GM12878 (cell line): ENCODE measurements at regions not wholly inside any gene's neighbourhood (a gene's known extent, or its start where the extent isn't known, plus 50 kb on each side); places are given as distances from the start of the nearest gene placed in this dataset.

Experiments
- ATAC-seq: fragments of 200-7000 bp; cut with Tn5 transposase; 3 replicates; pipeline ENCODE4 v1.9.1; 2020; ENCODE audit warnings: mild to moderate bottlenecking, moderate library complexity
- BruUV-seq: library from RNA; stranded (reverse); fragments of 400-500 nt; replicated peaks from 2 replicates; lab custom pipeline; 2021; lab: Mats Ljungman, UMichigan
- CTCF ChIA-PET: fragments of 300-600 bp; sonication (Branson Sonifier 250); formaldehyde crosslinking; extraction: SDS; loops from one replicate; lab custom pipeline; 2021; ENCODE audit warnings: inconsistent platforms; lab: Yijun Ruan, JAX
- POLR2A ChIA-PET: fragments of 350-600 bp; formaldehyde crosslinking; extraction: SDS; loops from one replicate; lab custom pipeline; 2021; ENCODE audit warnings: inconsistent platforms; lab: Charles Lee
- RAD21 ChIA-PET: fragments of 300-600 bp; sonication (Branson Sonifier 250); formaldehyde crosslinking; loops from one replicate; lab custom pipeline; 2023; ENCODE audit warnings: antibody characterized with exemption; ENCODE audit not compliant: unreplicated experiment; lab: Charles Lee
- SMC1A ChIA-PET: fragments of 300-600 bp; sonication (Branson Sonifier 250); formaldehyde crosslinking; loops from one replicate; lab custom pipeline; 2023; ENCODE audit not compliant: unreplicated experiment, uncharacterized antibody; lab: Charles Lee
- DNase-seq: peaks from one replicate; pipeline ENCODE4 v3.0.0-alpha.2; 2011; ENCODE audit warnings: low read depth, low spot score
- FAIRE-seq: peaks from 3 replicates; lab custom pipeline; 2011; peaks lifted over from hg19 to GRCh38; lab: Jason Lieb, UNC
- H2AFZ ChIP-seq: 2 replicates; pipeline ENCODE4 v1.6.0; 2011; ENCODE audit warnings: low read depth, low read length, control low read depth; ENCODE audit not compliant: control insufficient read depth
- H3K27ac ChIP-seq: 2 replicates; pipeline ENCODE4 v1.5.1; 2011; ENCODE audit warnings: control low read depth; ENCODE audit not compliant: control insufficient read depth, insufficient read depth
- H3K27me3 ChIP-seq, 2 experiments: replicated peaks in 1 of 2; 2 replicates each; pipeline versions ENCODE4 v1.6.0 to v1.6.1; 2011; ENCODE audit warnings: low read length in 1 of 2; ENCODE audit not compliant: control insufficient read depth in 2 of 2, insufficient read depth in 2 of 2
- H3K36me3 ChIP-seq, 2 experiments: 2 replicates each; pipeline ENCODE4 v1.5.1; 2011; ENCODE audit warnings: low read length in 1 of 2; ENCODE audit not compliant: control insufficient read depth in 2 of 2, insufficient read depth in 2 of 2
- H3K4me1 ChIP-seq: 2 replicates; pipeline ENCODE4 v1.6.1; 2011; ENCODE audit warnings: mild to moderate bottlenecking, low read length, moderate library complexity, mixed read lengths; ENCODE audit not compliant: control insufficient read depth, insufficient read depth
- H3K4me2 ChIP-seq: 2 replicates; pipeline ENCODE4 v1.6.0; 2011; ENCODE audit warnings: control low read depth; ENCODE audit not compliant: control insufficient read depth, insufficient read depth
- H3K4me3 ChIP-seq: fragments of 200-600 bp; sonication (generic); 2 replicates; pipeline ENCODE4 v1.5.1; 2016
- H3K79me2 ChIP-seq: 2 replicates; pipeline ENCODE4 v1.6.0; 2011; ENCODE audit warnings: low read length; ENCODE audit not compliant: control insufficient read depth, insufficient read depth
- H3K9ac ChIP-seq: 2 replicates; pipeline ENCODE4 v1.8.0; 2011; ENCODE audit warnings: low read length, control low read depth, mixed read lengths; ENCODE audit not compliant: control insufficient read depth, insufficient read depth
- H3K9me3 ChIP-seq: replicated peaks from 3 replicates; pipeline ENCODE4 v1.5.1; 2011; ENCODE audit warnings: mild to moderate bottlenecking, low read length; ENCODE audit not compliant: control insufficient read depth, insufficient read depth
- H4K20me1 ChIP-seq: 2 replicates; pipeline ENCODE4 v1.6.0; 2011; ENCODE audit not compliant: control insufficient read depth, insufficient read depth
- ASH2L ChIP-seq: fragments of 300-600, 200-600 bp; sonication (generic); IDR thresholded peaks from 2 replicates; pipeline ENCODE4 v1.6.1; 2017; ENCODE audit warnings: low read depth, mild to moderate bottlenecking, borderline replicate concordance
- BHLHE40 ChIP-seq, 2 experiments: fragments of 450-650 bp in 1 of 2; IDR thresholded peaks; 2 replicates each; pipeline ENCODE4 v1.6.1; 2011 to 2017; ENCODE audit warnings: low read depth in 2 of 2, borderline replicate concordance in 1 of 2, improper control_type of control experiment in 1 of 2, low read length in 1 of 2, mild to moderate bottlenecking in 1 of 2
- CHD4 ChIP-seq: fragments of 200-600 bp; sonication (generic); IDR thresholded peaks from 2 replicates; pipeline ENCODE4 v1.6.1; 2016; ENCODE audit warnings: mild to moderate bottlenecking
- CREM ChIP-seq: IDR thresholded peaks from 2 replicates; pipeline ENCODE4 v1.6.1; 2014; ENCODE audit warnings: antibody characterized with exemption, low read depth
- DPF2 ChIP-seq: fragments of 450-650 bp; IDR thresholded peaks from 2 replicates; pipeline ENCODE4 v1.6.1; 2017; ENCODE audit warnings: mild to moderate bottlenecking
- JUNB ChIP-seq: IDR thresholded peaks from 2 replicates; pipeline ENCODE4 v1.6.1; 2016; ENCODE audit warnings: antibody characterized with exemption, mild to moderate bottlenecking
- MEF2A ChIP-seq: IDR thresholded peaks from 2 replicates; pipeline ENCODE4 v1.6.1; 2011; ENCODE audit warnings: low read depth, mild to moderate bottlenecking, low read length, moderate library complexity; ENCODE audit not compliant: insufficient read depth
- MYB ChIP-seq: fragments of 150-350 bp; IDR thresholded peaks from 2 replicates; pipeline ENCODE4 v1.6.1; 2014; ENCODE audit warnings: mild to moderate bottlenecking, low read depth, low read length, borderline replicate concordance
- NFYB ChIP-seq: IDR thresholded peaks from 2 replicates; pipeline ENCODE4 v1.6.1; 2011; ENCODE audit warnings: low read depth, mild to moderate bottlenecking, low read length, improper control_type of control experiment, moderate library complexity; ENCODE audit not compliant: insufficient read depth
- POLR2AphosphoS2 ChIP-seq: IDR thresholded peaks from 2 replicates; pipeline ENCODE4 v1.6.1; 2011; ENCODE audit warnings: low read depth, mild to moderate bottlenecking, low read length, improper control_type of control experiment, moderate library complexity
- SMARCA5 ChIP-seq: fragments of 450-650 bp; IDR thresholded peaks from 2 replicates; pipeline ENCODE4 v1.6.1; 2017; ENCODE audit warnings: mild to moderate bottlenecking
- ZNF622 ChIP-seq: fragments of 450-650 bp; IDR thresholded peaks from 2 replicates; pipeline ENCODE4 v1.6.1; 2017; ENCODE audit warnings: mild to moderate bottlenecking, inconsistent platforms
- WGBS: methylation state at CpG from one replicate; pipeline ENCODE4 v1.1.6; 2016; ENCODE audit warnings: low lambda C conversion rate; ENCODE audit not compliant: insufficient replicate concordance, insufficient coverage; ENCODE audit errors: missing lambda C conversion rate; 5-methylcytosine and 5-hydroxymethylcytosine counted together
- in situ Hi-C: fragments of 300-500 bp; cut with MboI; formaldehyde crosslinking; loops from 9 replicates; pipeline ENCODE4 v1.14.3; 2018; ENCODE audit warnings: mixed read lengths
- intact Hi-C: fragments of 100-400 bp; cut with micrococcal nuclease; formaldehyde crosslinking; loops from one replicate; pipeline ENCODE4 v1.14.2; 2022; ENCODE audit not compliant: unreplicated experiment
- TF ChIP-seq, protein P1 (sequence below): IDR thresholded peaks from 2 replicates; pipeline ENCODE4 v1.6.1; 2011; ENCODE audit warnings: borderline replicate concordance, low read depth, mild to moderate bottlenecking, moderate library complexity, low read length; ENCODE audit not compliant: insufficient read depth, poor library complexity, severe bottlenecking

DNA sequence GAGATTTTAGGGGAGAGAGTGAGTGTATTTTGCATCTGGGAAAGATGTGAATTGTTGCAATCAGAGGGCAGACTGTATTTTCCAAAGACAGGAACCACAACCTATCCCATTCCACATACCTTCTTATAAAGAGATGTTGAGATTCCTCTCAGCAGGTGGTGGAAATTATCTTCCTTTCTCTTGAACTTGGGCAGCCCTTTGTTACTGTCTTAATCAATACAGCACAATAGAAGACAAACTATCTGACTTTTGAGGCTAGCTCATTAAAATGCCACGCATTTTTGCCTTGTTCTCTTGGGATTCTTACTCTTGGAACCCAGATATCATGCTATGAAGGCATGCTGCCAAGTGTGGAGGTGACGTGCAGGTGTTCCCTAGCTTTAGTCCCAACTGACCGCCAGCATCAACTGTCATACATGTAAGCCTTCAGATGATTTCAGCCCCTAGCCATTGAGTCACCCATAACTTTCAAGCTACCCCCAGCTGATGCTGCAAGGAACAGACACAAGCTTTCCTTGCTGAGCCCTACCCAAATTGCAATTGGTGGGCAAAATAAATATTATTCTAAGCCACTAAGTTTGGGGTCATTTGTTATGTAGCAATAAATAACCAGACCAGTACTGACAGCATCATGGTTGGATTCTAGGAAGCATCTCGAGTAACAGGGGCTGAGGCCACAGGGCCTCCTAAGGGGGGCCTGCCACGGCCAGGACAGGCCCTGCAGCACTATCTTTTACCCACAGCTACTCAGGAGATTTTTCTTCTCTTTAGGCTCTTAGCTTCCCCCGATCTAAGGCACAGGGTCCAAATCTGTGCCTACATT lies 63.0 kb downstream of the RPL27A start:
- ChIA-PET CTCF (interaction anchor here (1.0 kb wide), 1 partner anchor 23 kb away, joined by 4 read pairs; no protein-coding TSS in a partner anchor), RAD21 (no interaction called here), POLR2A (interaction anchor here (0.7 kb wide), 1 partner anchor 14 kb away, joined by 4 read pairs; no protein-coding TSS in a partner anchor), SMC1A (interaction anchor here (1.0 to 1.5 kb wide), 2 partner anchors 50 to 214 kb away, joined by 3 read pairs; no protein-coding TSS in a partner anchor)
- ATAC-seq: no peak
- Histone ChIP-seq H3K27me3 (no peaks in the 10 kb centered on the region; a peak in 1 of 4 replicates), H3K4me2 (no peak overlapping the region), H3K27ac (no peak overlapping the region), H3K79me2 (no peaks in the 10 kb centered on the region), H3K4me1 (no peaks in the 10 kb centered on the region), H3K36me3 (no peaks in the 10 kb centered on the region), H4K20me1 (no peaks in the 10 kb centered on the region), H3K4me3 (no peak overlapping the region), H3K9ac (no peak overlapping the region), H2AFZ (no peak overlapping the region), H3K9me3 (no peaks in the 10 kb centered on the region; the same call in 2 of the 3 replicates)
- TF ChIP-seq ASH2L (no peak), NFYB (no peak), CHD4 (no peak)
- FAIRE-seq: no peak
- in situ Hi-C loops (no loop called here), intact Hi-C loops (no loop called here)
- no peak for DNase-seq
- 34% methylated on average over 6 of the region's 6 CpGs for WGBS
- no TSS peak for BruUV-seq

DNA sequence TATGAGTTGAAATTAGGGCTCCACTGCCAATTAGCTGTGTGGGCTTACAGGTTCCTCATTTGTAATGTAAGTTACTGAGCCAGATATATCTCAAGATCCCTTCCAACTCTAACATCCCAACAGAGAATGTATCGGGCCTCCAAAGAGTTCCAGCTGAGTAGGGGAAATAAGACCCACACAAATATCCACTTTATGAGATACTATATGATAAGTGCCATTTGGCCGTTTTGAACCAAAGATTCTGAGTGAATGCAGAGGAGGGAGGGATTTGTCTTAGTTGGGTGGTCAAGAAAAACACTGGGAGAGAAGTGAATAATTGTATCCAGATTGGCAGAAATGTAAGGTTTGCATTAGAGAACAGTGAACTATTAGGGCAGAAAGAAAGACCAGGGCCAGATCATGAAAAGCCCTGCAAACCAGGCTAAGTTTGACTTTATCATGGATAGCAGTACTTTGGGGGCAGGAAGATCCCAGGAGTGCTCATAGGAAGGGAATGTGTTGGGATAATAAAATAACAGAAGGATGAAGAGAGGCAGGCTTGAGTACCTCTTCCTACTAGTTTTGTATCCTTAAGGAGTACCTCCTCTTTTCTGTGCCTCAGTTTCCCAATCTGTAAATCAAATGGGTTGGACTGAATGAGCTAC lies 63.9 kb downstream of the RPL27A start:
- WGBS: 23% methylated on average over 2 of the region's 2 CpGs
- ChIA-PET SMC1A (interaction anchor here (1.1 to 1.9 kb wide), 5 partner anchors 9 to 213 kb away, joined by 3 to 8 read pairs (median 3); no protein-coding TSS in a partner anchor), CTCF (interaction anchor here (0.8 to 1.7 kb wide), 4 partner anchors 12 to 58 kb away, joined by 3 to 4 read pairs (median 4); no protein-coding TSS in a partner anchor), RAD21 (interaction anchor here (1.9 kb wide), 1 partner anchor 15 kb away, joined by 7 read pairs; no protein-coding TSS in a partner anchor), POLR2A (interaction anchor here (0.9 kb wide), 1 partner anchor 58 kb away, joined by 3 read pairs; no protein-coding TSS in a partner anchor)
- Histone ChIP-seq H4K20me1 (no peaks in the 10 kb centered on the region), H3K4me2 (no peak overlapping the region), H3K79me2 (no peaks in the 10 kb centered on the region), H3K4me1 (no peaks in the 10 kb centered on the region), H3K27ac (no peak overlapping the region), H3K27me3 (no peaks in the 10 kb centered on the region; a peak in 1 of 4 replicates), H2AFZ (no peak overlapping the region), H3K36me3 (no peaks in the 10 kb centered on the region), H3K9me3 (no peaks in the 10 kb centered on the region; the same call in 2 of the 3 replicates), H3K4me3 (no peak overlapping the region), H3K9ac (no peak overlapping the region)
- intact Hi-C loops (no loop called here), in situ Hi-C loops (no loop called here)
- FAIRE-seq: no peak
- DNase-seq: no peak
- ATAC-seq: no peak
- BruUV-seq: no TSS peak
- TF ChIP-seq MYB (no peak), BHLHE40 (IDR thresholded peaks at IDR 0.05; ENCODE audit: borderline replicate concordance in 1 of 2, low read depth in 2 of 2, low read length in 1 of 2) (no peak), POLR2AphosphoS2 (no peak), ZNF622 (no peak), MEF2A (no peak), CREM (no peak), JUNB (no peak), SMARCA5 (no peak), DPF2 (no peak)
- TF ChIP-seq, protein P1, sequence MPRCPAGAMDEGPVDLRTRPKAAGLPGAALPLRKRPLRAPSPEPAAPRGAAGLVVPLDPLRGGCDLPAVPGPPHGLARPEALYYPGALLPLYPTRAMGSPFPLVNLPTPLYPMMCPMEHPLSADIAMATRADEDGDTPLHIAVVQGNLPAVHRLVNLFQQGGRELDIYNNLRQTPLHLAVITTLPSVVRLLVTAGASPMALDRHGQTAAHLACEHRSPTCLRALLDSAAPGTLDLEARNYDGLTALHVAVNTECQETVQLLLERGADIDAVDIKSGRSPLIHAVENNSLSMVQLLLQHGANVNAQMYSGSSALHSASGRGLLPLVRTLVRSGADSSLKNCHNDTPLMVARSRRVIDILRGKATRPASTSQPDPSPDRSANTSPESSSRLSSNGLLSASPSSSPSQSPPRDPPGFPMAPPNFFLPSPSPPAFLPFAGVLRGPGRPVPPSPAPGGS: no peak
